Tibial nerve (tissue), 4 donors: ENCODE measurements at regions not wholly inside any gene's neighbourhood (a gene's known extent, or its start where the extent isn't known, plus 50 kb on each side); places are given as distances from the start of the nearest gene placed in this dataset.

Experiments used
- CTCF ChIP-seq, 5 experiments: fragments of 200-600 bp in 3 of 5; fragments of 450-650 bp in 2 of 5; sonication (generic) in 3 of 5; IDR thresholded peaks; one replicate each; pipeline ENCODE4 v1.5.1; 2016 to 2019; ENCODE audit warnings: antibody characterized with exemption in 5 of 5, mild to moderate bottlenecking in 3 of 5, moderate library complexity in 2 of 5
- EP300 ChIP-seq, 2 donors: sonication (generic); formaldehyde crosslinking; IDR thresholded peaks; one replicate each; pipeline ENCODE4 v1.6.1; 2017; ENCODE audit warnings: antibody characterized with exemption in 2 of 2, mild to moderate bottlenecking in 1 of 2

- TF ChIP-seq EP300 (IDR thresholded peaks at IDR 0.05) = no peak
- TF ChIP-seq CTCF (IDR thresholded peaks at IDR 0.05) = no peak
Observed at GRCh38 chr16:86881861-86882273, 303.5 kb downstream of the FOXL1 start.
